GM12892 (cell line): ENCODE measurements at regions not wholly inside any gene's neighbourhood (a gene's known extent, or its start where the extent isn't known, plus 50 kb on each side); places are given as distances from the start of the nearest gene placed in this dataset.

ENCODE experiments used
- POLR2A ChIP-seq: IDR thresholded peaks from 2 replicates; pipeline ENCODE4 v1.6.1; 2011; ENCODE audit warnings: low read depth, low read length, control low read depth
- POLR2AphosphoS5 ChIP-seq: IDR thresholded peaks from 2 replicates; pipeline ENCODE4 v1.6.1; 2011; ENCODE audit warnings: low read depth, low read length, control low read depth
- TAF1 ChIP-seq: IDR thresholded peaks from 2 replicates; pipeline ENCODE4 v1.6.1; 2011; ENCODE audit warnings: low read depth, mild to moderate bottlenecking, control low read depth, low read length, borderline replicate concordance

- TF ChIP-seq POLR2AphosphoS5 (no peak), TAF1 (no peak), POLR2A (no peak)
These were observed 382.2 kb upstream of the TLE4 start for GRCh38 chr9:79189511-79189924.
